ENCODE measurements at regions not wholly inside any gene's neighbourhood (a gene's known extent, or its start where the extent isn't known, plus 50 kb on each side); places are given as distances from the start of the nearest gene placed in this dataset.

DNA sequence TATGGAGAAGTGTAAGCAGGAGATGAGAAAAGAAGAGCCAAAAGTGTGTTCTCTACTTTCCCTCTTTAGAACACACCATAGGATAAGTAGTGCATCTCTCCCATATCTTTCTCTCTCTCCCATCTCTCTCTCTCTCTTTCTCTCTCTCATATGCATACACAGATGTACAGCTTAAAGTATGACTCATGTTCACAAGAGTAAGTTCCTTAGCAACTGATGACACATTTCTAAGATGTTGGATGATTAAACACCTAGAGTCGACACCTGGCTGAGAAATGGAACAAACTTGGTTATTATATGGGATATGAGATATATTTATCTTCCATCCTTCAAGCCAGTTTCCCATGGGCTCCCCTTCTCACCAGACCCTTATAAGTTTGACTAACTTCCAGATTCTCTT, 113.5 kb downstream of the TMEM132E start:
- no peak for DNase-seq

Measured in DMS153 (cell line).